ENCODE measurements at regions not wholly inside any gene's neighbourhood (a gene's known extent, or its start where the extent isn't known, plus 50 kb on each side); places are given as distances from the start of the nearest gene placed in this dataset.

- TF ChIP-seq POLR2A (IDR thresholded peaks at IDR 0.05; ENCODE audit: low read depth) (no peak), CTCF (IDR thresholded peaks at IDR 0.05) (no peak), EP300 (IDR thresholded peaks at IDR 0.05) (no peak)
Observed at GRCh38 chr4:72860766-72861165, 208.8 kb downstream of the COX18 start.

All from esophagus muscularis mucosa (tissue), 4 donors.